Fibroblast of the aortic adventitia (primary cell): ENCODE measurements at regions not wholly inside any gene's neighbourhood (a gene's known extent, or its start where the extent isn't known, plus 50 kb on each side); places are given as distances from the start of the nearest gene placed in this dataset.
"Not testable (repeated sequence)": the region's sequence is repeated elsewhere in the genome, so short reads cannot be mapped to it uniquely, and the experiment has no call there.

Experiments
- DNase-seq: peaks from one replicate; pipeline ENCODE4 v3.0.0-alpha.2; 2010; ENCODE audit warnings: low read depth
- H3K4me3 ChIP-seq: 2 replicates; pipeline ENCODE4 v1.5.1; 2011; ENCODE audit warnings: low read depth, mild to moderate bottlenecking, control low read depth, low read length, moderate library complexity
- CTCF ChIP-seq: IDR thresholded peaks from 2 replicates; pipeline ENCODE4 v1.5.1; 2011; ENCODE audit warnings: mild to moderate bottlenecking, low read length, control low read depth, inconsistent platforms; ENCODE audit not compliant: insufficient read depth

- DNase-seq, H3K4me3 ChIP-seq: not testable (repeated sequence)
Measured at GRCh38 chr2:158866082-158866481, 71.0 kb downstream of the DAPL1 start.

- DNase-seq, H3K4me3 ChIP-seq: not testable (repeated sequence)
Measured at GRCh38 chr2:158867531-158868191, 72.5 kb downstream of the DAPL1 start.

- not testable (repeated sequence) for DNase-seq, H3K4me3 ChIP-seq
Measured at GRCh38 chr2:158868386-158868785, 73.3 kb downstream of the DAPL1 start.

GRCh38 chr2:158869122-158869521, 74.0 kb downstream of the DAPL1 start:
- DNase-seq, H3K4me3 ChIP-seq: not testable (repeated sequence)

- not testable (repeated sequence) for DNase-seq
Measured at GRCh38 chr2:158869609-158870008, 74.5 kb downstream of the DAPL1 start.

GRCh38 chr2:158878003-158878402, 82.9 kb downstream of the DAPL1 start:
- no peak for TF ChIP-seq CTCF
- H3K4me3 ChIP-seq: no peak overlapping the region
- DNase-seq: no peak

More at GRCh38 chr2:158869609-158870008, 74.5 kb downstream of the DAPL1 start:
- H3K4me3 ChIP-seq: not testable (repeated sequence)

GRCh38 chr2:158879229-158879903, 84.2 kb downstream of the DAPL1 start:
- no peak for TF ChIP-seq CTCF
- no peak for DNase-seq
- no peak overlapping the region for H3K4me3 ChIP-seq

- TF ChIP-seq CTCF: no peak
- no peak for DNase-seq
- no peak overlapping the region for H3K4me3 ChIP-seq
Measured at GRCh38 chr2:158882297-158882696, 86.1 kb upstream of the TANC1 start.

- not testable (repeated sequence) for H3K4me3 ChIP-seq, DNase-seq
Measured at GRCh38 chr2:158884552-158884951, 83.9 kb upstream of the TANC1 start.

- H3K4me3 ChIP-seq, DNase-seq: not testable (repeated sequence)
Measured at GRCh38 chr2:158885018-158885678, 83.3 kb upstream of the TANC1 start.

GRCh38 chr2:158885679-158886050, 82.8 kb upstream of the TANC1 start:
- DNase-seq, H3K4me3 ChIP-seq: not testable (repeated sequence)
